ENCODE measurements at regions not wholly inside any gene's neighbourhood (a gene's known extent, or its start where the extent isn't known, plus 50 kb on each side); places are given as distances from the start of the nearest gene placed in this dataset.
"Not testable (repeated sequence)": the region's sequence is repeated elsewhere in the genome, so short reads cannot be mapped to it uniquely, and the experiment has no call there.

- not testable (repeated sequence) for TF ChIP-seq HOXA7 (CRISPR knock-in tag; IDR thresholded peaks at IDR 0.05); CTCF (IDR thresholded peaks at IDR 0.05); HDAC2 (IDR thresholded peaks at IDR 0.05); RNF2 (IDR thresholded peaks at IDR 0.05; ENCODE audit: borderline replicate concordance, low read depth); EP300 (IDR thresholded peaks at IDR 0.05); MAX (IDR thresholded peaks at IDR 0.05); CBX2 (IDR thresholded peaks at IDR 0.05; ENCODE audit: borderline replicate concordance, low read depth)
Observed at GRCh38 chrX:144129511-144129910, 245.6 kb downstream of the UBE2NL start.

All from A549 (cell line).